MCF 10A (cell line): ENCODE measurements at regions not wholly inside any gene's neighbourhood (a gene's known extent, or its start where the extent isn't known, plus 50 kb on each side); places are given as distances from the start of the nearest gene placed in this dataset.

Experiments used
- BruUV-seq: library from RNA; stranded (reverse); fragments of 400-500 nt; replicated peaks from 2 replicates; lab custom pipeline; 2021; lab: Mats Ljungman, UMichigan
- CTCF ChIA-PET: fragments of 300-600 bp; sonication (Branson Sonifier 250); formaldehyde crosslinking; extraction: SDS; loops from one replicate; lab custom pipeline; 2021; ENCODE audit warnings: antibody characterized with exemption, inconsistent platforms; lab: Yijun Ruan, JAX
- POLR2A ChIA-PET: fragments of 300-600, 350-650 bp; sonication (Branson Sonifier 250); formaldehyde crosslinking; extraction: SDS; loops from one replicate; lab custom pipeline; 2020; ENCODE audit warnings: antibody characterized with exemption, inconsistent platforms; lab: Yijun Ruan, JAX
- DNase-seq: peaks from one replicate; pipeline ENCODE4 v3.0.0-alpha.2; 2018; ENCODE audit not compliant: unreplicated experiment
- H3K27ac Mint-ChIP-seq: one replicate; pipeline ENCODE4 v1.8.0; 2022; ENCODE audit warnings: mild to moderate bottlenecking, low read depth, mixed read lengths; ENCODE audit not compliant: unreplicated experiment
- H3K27me3 Mint-ChIP-seq: one replicate; pipeline ENCODE4 v1.8.0; 2022; ENCODE audit warnings: mixed read lengths; ENCODE audit not compliant: insufficient read depth, unreplicated experiment
- H3K36me3 Mint-ChIP-seq: one replicate; pipeline ENCODE4 v1.8.0; 2022; ENCODE audit warnings: mild to moderate bottlenecking, moderate library complexity, mixed read lengths; ENCODE audit not compliant: insufficient read depth, unreplicated experiment
- H3K4me1 Mint-ChIP-seq: one replicate; pipeline ENCODE4 v1.8.0; 2022; ENCODE audit warnings: mixed read lengths; ENCODE audit not compliant: insufficient read depth, unreplicated experiment
- H3K4me3 Mint-ChIP-seq: one replicate; pipeline ENCODE4 v1.8.0; 2022; ENCODE audit warnings: mild to moderate bottlenecking, moderate library complexity, mixed read lengths; ENCODE audit not compliant: unreplicated experiment
- H3K9me3 Mint-ChIP-seq: one replicate; pipeline ENCODE4 v1.8.0; 2022; ENCODE audit warnings: mixed read lengths; ENCODE audit not compliant: unreplicated experiment
- intact Hi-C: fragments of 100-400 bp; cut with micrococcal nuclease; formaldehyde crosslinking; loops from 2 replicates; pipeline ENCODE4 v1.14.1; 2022
- TF ChIP-seq, protein P1 (sequence below): fragments of 200-600 bp; IDR thresholded peaks from one replicate; pipeline ENCODE4 v1.8.0; 2022; ENCODE audit warnings: antibody characterized with exemption, mild to moderate bottlenecking; ENCODE audit not compliant: unreplicated experiment

DNA sequence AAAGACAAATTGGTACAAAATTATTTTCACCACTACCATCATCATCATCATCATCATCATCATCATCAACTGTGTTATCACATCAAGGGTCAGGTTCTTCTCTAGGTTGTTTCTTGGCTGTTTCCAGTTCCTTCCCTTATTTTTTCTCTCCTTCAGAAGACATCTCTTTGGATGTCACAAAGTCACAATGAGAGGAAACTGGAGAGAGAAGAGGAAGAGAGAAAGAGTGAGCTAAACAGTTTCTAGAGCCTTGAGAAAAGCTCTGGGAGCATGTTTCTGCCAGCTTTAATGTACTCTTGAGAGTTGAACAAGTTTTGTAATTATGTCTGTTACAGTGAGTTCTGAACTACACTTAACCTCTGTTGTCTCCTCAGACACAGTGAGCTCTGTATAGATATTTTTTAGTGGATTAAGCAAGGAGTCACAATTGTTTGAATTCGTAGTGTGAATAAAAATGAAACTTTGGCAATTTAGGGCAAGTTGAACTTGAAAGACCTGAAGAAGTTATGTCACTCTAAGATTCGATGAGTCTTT, 123.0 kb upstream of the AKIRIN2 start:
- CTCF ChIA-PET: interaction anchor here (0.6 to 1.6 kb wide), 6 partner anchors 9 to 1044 kb away, joined by 3 to 4 read pairs (median 3); no protein-coding TSS in a partner anchor
- no TSS peak for BruUV-seq

DNA sequence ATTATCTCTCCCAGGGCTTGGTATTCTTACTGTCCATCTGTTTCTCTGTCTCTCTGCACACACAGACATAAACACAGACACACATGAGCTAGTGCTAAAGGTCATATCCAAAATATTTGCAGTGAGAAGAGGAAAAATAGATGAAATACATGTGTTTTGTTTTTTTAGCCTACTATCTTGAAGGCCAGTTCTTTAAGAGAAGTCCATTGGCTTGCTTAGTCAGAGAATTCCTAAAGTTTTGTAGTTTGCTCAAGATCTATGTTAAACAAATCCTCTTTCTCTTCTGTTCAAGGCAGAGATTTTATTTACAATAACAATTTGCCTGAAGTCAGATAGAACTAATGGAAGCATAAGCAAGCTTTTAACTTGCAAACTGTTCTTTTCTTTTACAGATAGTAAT, 120.0 kb upstream of the AKIRIN2 start:
- BruUV-seq: no TSS peak
- DNase-seq: no peak
- peaks cover 6% of the 10 kb centered on the region for H3K4me1 Mint-ChIP-seq
- TF ChIP-seq, protein P1, sequence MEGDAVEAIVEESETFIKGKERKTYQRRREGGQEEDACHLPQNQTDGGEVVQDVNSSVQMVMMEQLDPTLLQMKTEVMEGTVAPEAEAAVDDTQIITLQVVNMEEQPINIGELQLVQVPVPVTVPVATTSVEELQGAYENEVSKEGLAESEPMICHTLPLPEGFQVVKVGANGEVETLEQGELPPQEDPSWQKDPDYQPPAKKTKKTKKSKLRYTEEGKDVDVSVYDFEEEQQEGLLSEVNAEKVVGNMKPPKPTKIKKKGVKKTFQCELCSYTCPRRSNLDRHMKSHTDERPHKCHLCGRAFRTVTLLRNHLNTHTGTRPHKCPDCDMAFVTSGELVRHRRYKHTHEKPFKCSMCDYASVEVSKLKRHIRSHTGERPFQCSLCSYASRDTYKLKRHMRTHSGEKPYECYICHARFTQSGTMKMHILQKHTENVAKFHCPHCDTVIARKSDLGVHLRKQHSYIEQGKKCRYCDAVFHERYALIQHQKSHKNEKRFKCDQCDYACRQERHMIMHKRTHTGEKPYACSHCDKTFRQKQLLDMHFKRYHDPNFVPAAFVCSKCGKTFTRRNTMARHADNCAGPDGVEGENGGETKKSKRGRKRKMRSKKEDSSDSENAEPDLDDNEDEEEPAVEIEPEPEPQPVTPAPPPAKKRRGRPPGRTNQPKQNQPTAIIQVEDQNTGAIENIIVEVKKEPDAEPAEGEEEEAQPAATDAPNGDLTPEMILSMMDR: no peak
- no peaks in the 10 kb centered on the region for H3K27me3 Mint-ChIP-seq
- H3K27ac Mint-ChIP-seq: no peak overlapping the region
- H3K4me3 Mint-ChIP-seq: no peak overlapping the region
- ChIA-PET POLR2A (interaction anchor here (1.0 kb wide), 1 partner anchor 12 kb away, joined by 3 read pairs; no protein-coding TSS in a partner anchor), CTCF (interaction anchor here (0.6 to 1.0 kb wide), 3 partner anchors 10 to 671 kb away, joined by 3 to 5 read pairs (median 4); no protein-coding TSS in a partner anchor)
- intact Hi-C loops: no loop called here
- peaks cover 5% of the 10 kb centered on the region for H3K36me3 Mint-ChIP-seq
- no peaks in the 10 kb centered on the region for H3K9me3 Mint-ChIP-seq

More for the DNA sequence above, 123.0 kb upstream of the AKIRIN2 start:
- TF ChIP-seq, protein P1: no peak
- Mint-ChIP-seq H3K27ac (no peak overlapping the region), H3K27me3 (peaks cover 12% of the 10 kb centered on the region), H3K36me3 (no peaks in the 10 kb centered on the region), H3K9me3 (no peaks in the 10 kb centered on the region), H3K4me3 (no peak overlapping the region), H3K4me1 (no peaks in the 10 kb centered on the region)
- intact Hi-C loops: no loop called here
- POLR2A ChIA-PET: interaction anchor here (0.7 kb wide), 1 partner anchor 220 kb away, joined by 3 read pairs; no protein-coding TSS in a partner anchor
- no peak for DNase-seq

DNA sequence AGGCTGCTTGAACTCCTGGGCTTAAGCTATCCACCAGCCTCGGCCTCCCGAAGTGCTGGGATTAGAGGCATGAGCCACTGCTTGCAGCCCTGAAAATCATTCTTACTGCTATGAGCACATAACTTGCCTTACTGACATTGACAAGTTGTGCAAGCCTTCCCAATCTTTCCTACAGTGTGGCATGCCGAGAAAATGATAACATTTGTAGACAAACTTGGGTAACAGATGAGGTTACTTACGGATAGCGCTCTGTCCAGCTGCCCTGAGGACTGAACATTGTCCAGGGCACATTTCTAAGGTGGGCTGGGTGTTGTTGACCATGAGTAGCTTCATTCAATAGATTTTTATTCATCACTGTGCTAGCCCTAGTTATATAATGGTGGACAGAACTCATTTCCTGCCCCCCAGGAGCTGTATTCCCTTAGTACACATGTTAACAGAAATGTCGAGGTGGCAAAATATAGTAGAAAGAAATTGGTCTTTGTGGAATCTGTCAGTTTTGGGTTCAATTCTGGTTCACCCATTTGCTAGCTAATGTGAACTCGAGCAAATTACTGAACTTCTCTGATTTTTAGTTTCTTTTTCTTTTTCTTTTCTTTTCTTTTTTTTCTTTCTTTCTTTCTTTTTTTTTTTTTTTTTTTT, 118.4 kb upstream of the AKIRIN2 start:
- Mint-ChIP-seq H3K4me3 (no peak overlapping the region), H3K27me3 (no peaks in the 10 kb centered on the region), H3K27ac (no peak overlapping the region), H3K9me3 (no peaks in the 10 kb centered on the region), H3K36me3 (peaks cover 5% of the 10 kb centered on the region), H3K4me1 (peaks cover 6% of the 10 kb centered on the region)
- CTCF ChIA-PET: interaction anchor here (0.7 to 1.6 kb wide), 2 partner anchors 11 to 139 kb away, joined by 3 to 4 read pairs; no protein-coding TSS in a partner anchor
- POLR2A ChIA-PET: no interaction called here
- TF ChIP-seq, protein P1: no peak
- intact Hi-C loops: no loop called here
- BruUV-seq: no TSS peak
- no peak for DNase-seq

DNA sequence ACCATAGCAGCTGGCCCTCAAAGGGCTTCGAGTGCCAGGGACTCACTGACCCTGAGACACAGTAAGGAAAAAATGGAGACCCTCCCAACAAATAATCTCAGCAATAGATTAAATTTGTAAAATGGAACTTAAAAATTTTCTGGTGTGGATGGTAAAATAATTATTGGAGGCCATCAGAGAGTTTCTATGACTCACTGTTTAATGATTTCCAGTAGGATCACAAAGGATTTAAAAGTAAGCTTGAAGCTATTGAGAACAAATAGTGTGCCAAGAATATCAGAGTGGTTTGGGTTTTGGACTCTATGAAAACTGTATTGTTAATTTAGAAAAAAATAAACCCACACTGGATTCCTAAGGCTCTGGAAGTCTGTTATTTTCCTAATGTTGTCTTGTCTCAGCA, 115.2 kb upstream of the AKIRIN2 start:
- H3K9me3 Mint-ChIP-seq: no peaks in the 10 kb centered on the region
- no peak for DNase-seq
- TF ChIP-seq, protein P1: no peak
- no peaks in the 10 kb centered on the region for H3K27me3 Mint-ChIP-seq
- intact Hi-C loops: no loop called here
- peaks cover 5% of the 10 kb centered on the region for H3K36me3 Mint-ChIP-seq
- H3K4me1 Mint-ChIP-seq: peaks cover 6% of the 10 kb centered on the region
- CTCF ChIA-PET: interaction anchor here (0.6 to 1.3 kb wide), 4 partner anchors 8 to 122 kb away, joined by 3 to 8 read pairs (median 3); no protein-coding TSS in a partner anchor
- no peak overlapping the region for H3K4me3 Mint-ChIP-seq
- POLR2A ChIA-PET: interaction anchor here (0.7 kb wide), 1 partner anchor 13 kb away, joined by 3 read pairs; no protein-coding TSS in a partner anchor
- H3K27ac Mint-ChIP-seq: no peak overlapping the region
- no TSS peak for BruUV-seq
